ENCODE measurements at regions not wholly inside any gene's neighbourhood (a gene's known extent, or its start where the extent isn't known, plus 50 kb on each side); places are given as distances from the start of the nearest gene placed in this dataset.
"Not testable (repeated sequence)": the region's sequence is repeated elsewhere in the genome, so short reads cannot be mapped to it uniquely, and the experiment has no call there.

DNA sequence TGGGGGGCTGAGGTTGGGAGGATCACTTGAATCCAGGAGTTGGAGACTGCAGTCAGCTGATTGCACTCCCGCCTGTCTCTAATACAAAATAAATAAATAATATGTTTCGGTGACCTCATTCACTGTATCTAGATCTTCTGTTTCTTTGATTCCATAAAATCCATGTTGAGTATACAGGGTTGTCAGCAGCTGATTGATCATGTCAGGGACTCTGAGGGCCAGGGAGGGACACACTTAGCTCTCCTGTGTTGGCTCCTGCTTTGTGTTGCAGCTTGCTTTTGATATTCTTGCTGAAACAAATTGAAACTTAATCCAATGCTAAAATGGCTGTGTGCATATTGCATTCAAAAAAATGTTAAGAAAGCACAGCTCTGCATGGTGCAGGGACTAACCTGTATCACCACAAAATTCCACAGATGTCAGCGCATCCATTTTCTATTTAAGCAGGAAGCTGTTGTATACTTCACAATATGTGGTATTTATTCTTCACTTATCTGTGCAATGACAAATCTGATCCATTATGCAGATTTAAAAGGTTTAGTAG, 454.5 kb downstream of the CDH11 start:
- TF ChIP-seq, protein P1, sequence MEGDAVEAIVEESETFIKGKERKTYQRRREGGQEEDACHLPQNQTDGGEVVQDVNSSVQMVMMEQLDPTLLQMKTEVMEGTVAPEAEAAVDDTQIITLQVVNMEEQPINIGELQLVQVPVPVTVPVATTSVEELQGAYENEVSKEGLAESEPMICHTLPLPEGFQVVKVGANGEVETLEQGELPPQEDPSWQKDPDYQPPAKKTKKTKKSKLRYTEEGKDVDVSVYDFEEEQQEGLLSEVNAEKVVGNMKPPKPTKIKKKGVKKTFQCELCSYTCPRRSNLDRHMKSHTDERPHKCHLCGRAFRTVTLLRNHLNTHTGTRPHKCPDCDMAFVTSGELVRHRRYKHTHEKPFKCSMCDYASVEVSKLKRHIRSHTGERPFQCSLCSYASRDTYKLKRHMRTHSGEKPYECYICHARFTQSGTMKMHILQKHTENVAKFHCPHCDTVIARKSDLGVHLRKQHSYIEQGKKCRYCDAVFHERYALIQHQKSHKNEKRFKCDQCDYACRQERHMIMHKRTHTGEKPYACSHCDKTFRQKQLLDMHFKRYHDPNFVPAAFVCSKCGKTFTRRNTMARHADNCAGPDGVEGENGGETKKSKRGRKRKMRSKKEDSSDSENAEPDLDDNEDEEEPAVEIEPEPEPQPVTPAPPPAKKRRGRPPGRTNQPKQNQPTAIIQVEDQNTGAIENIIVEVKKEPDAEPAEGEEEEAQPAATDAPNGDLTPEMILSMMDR (conservative IDR thresholded peaks at IDR 0.05; ENCODE audit: control insufficient read depth, insufficient read depth, low read depth, low read length) = no peak
- no peak for DNase-seq (ENCODE audit: low read depth)
- no peak overlapping the region for H3K4me3 ChIP-seq (ENCODE audit: control insufficient read depth, low read depth, low read length)

DNA sequence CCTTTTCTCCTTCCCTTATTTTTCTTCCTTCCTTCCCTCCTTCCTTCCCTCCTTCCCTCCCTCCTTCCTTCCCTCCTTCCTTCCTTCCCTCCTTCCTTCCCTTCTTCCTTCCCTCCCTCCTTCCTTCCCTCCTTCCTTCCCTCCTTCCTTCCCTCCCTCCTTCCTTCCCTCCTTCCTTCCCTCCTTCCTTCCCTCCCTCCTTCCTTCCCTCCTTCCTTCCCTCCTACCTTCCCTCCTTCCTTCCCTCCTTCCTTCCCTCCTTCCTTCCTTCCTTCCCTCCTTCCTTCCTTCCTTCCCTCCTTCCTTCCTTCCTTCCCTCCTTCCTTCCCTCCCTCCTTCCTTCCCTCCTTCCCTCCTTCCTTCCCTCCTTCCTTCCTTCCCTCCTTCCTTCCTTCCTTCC, 459.6 kb downstream of the CDH11 start:
- DNase-seq (ENCODE audit: low read depth); H3K4me3 ChIP-seq (ENCODE audit: control insufficient read depth, low read depth, low read length): not testable (repeated sequence)

DNA sequence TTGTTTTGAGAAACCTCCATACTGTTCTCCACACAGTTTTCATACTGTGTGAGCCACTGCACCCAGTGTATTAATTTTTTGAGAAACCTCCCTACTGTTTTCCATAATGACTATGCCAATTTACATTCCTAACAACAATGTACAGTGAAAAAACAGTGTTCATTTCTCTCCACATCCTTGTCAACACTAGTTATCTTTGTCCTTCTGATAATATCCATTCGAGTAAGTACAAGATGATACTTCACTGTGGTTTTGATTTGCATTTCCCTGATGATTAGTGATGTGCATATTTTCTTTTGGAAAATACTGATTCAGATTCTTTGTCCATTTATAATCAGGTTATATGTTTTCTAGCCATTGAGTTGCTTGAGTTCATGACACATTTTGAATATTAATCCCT, 462.0 kb downstream of the CDH11 start:
- TF ChIP-seq, protein P1 (conservative IDR thresholded peaks at IDR 0.05; ENCODE audit: control insufficient read depth, insufficient read depth, low read depth, low read length) = no peak
- DNase-seq (ENCODE audit: low read depth) = no peak
- H3K4me3 ChIP-seq (ENCODE audit: control insufficient read depth, low read depth, low read length) = no peak overlapping the region

DNA sequence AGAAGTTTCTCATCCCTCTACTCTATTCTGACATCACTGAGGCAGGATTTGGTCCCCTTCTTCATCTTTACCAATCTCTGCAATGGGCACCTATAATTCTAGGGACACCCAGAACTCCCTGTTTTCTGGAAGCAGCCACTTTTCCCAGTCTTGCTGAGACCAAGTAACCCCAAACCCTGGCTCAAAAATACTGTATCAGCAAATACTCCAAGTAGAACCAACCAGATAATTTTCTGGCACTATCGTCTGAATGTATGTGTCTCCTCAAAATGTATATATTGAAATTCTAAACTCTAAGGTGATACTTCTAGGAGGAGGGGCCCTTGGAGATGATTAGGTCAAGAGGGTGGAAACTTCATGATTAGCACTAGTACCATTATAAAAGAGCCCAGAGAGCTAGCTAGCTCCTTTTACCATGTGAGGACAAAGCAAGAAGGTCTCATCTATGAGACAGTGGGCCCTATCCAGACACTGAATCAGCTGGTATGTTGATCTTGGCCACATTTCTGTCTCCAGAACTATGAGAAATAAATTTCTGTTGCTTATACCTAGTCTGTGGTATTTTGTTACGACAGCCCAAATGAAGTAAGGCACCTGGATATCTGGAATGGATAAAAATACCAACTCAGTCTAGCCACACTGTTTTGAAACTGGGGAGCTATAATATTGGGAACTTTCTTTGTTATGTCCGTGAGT, 464.4 kb downstream of the CDH11 start:
- TF ChIP-seq, protein P1 (conservative IDR thresholded peaks at IDR 0.05; ENCODE audit: control insufficient read depth, insufficient read depth, low read depth, low read length) = no peak
- H3K4me3 ChIP-seq (ENCODE audit: control insufficient read depth, low read depth, low read length) = no peak overlapping the region
- peak; percentile 15 for DNase-seq (ENCODE audit: low read depth)

DNA sequence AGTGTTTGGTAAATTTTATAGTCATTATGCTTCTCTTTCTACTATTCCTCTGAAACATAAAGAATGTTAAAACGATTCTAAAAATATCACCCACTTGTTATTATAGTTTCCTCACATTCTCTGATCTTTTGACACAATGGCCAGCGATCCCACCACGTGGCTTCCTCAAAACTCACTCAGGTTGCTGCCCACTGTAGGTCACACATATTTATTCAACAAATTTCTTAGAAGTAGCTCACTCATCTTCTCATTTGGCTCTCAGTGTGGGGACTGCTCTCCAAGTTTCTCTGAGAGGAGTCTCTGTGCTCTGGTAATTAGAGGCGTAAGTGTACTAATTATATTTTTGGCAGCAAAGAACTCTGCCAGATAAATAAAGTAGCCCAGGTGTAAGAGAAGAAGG, 465.4 kb downstream of the CDH11 start:
- H3K4me3 ChIP-seq (ENCODE audit: control insufficient read depth, low read depth, low read length) = no peak overlapping the region
- TF ChIP-seq, protein P1 (conservative IDR thresholded peaks at IDR 0.05; ENCODE audit: control insufficient read depth, insufficient read depth, low read depth, low read length) = no peak
- DNase-seq (ENCODE audit: low read depth) = no peak

DNA sequence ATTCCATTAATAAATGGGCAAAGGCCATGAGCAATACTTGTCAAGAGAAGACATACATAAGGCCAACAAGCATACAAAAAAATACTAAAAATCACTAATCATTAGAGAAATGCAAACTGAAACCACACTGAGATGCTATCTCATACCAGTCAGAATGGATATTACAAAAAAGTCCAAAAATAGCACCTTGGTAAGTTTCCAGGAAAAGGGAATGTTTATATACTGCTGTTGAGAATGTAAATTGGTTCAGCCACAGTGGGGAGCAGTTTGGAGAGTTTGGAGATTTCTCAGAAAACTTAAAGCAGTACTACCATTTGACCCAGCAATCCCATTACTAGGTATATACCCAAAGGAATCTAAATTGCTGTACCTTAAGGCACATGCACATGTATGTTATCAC, 467.7 kb downstream of the CDH11 start:
- peak; percentile 8 for DNase-seq (ENCODE audit: low read depth)
- no peak overlapping the region for H3K4me3 ChIP-seq (ENCODE audit: control insufficient read depth, low read depth, low read length)
- TF ChIP-seq, protein P1 (conservative IDR thresholded peaks at IDR 0.05; ENCODE audit: control insufficient read depth, insufficient read depth, low read depth, low read length) = no peak

DNA sequence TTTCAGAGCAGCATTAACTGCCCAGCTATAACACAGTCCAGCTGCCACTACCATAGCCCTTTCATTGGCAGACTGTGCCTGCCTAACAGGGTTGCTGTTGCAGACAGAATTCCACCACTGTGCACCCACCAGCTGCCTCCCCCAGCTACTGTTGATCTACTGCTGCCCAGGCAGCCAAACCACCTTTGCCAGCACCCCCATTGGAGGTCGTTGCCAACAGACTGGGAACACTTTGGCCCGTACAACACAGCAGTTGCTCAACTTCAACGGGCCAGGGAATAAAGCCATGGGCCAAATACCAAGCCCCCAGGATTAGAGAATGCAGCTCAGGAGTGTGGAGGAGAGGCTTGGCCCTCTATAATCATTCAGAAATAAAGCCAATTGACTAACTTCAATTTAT, 473.6 kb downstream of the CDH11 start:
- H3K4me3 ChIP-seq (ENCODE audit: control insufficient read depth, low read depth, low read length) = no peak overlapping the region
- TF ChIP-seq, protein P1 (conservative IDR thresholded peaks at IDR 0.05; ENCODE audit: control insufficient read depth, insufficient read depth, low read depth, low read length) = no peak
- no peak for DNase-seq (ENCODE audit: low read depth)
